Ovary (tissue), 7 donors: ENCODE measurements at regions not wholly inside any gene's neighbourhood (a gene's known extent, or its start where the extent isn't known, plus 50 kb on each side); places are given as distances from the start of the nearest gene placed in this dataset.
"Not testable (repeated sequence)": the region's sequence is repeated elsewhere in the genome, so short reads cannot be mapped to it uniquely, and the experiment has no call there.

Experiments
- DNase-seq, 5 donors: peaks; one replicate each; pipeline ENCODE4 v3.0.0-alpha.2; 2019 to 2020
- H3K27ac ChIP-seq, 2 donors: fragments of 200-600 bp; one replicate each; pipeline versions ENCODE4 v1.5.1 to v1.8.0; 2019 to 2022
- H3K27me3 ChIP-seq: fragments of 200-600 bp; one replicate; pipeline ENCODE4 v1.8.0; 2022
- H3K36me3 ChIP-seq: fragments of 200-600 bp; sonication (generic); one replicate; pipeline ENCODE4 v1.5.1; 2019
- H3K4me1 ChIP-seq: one replicate; pipeline ENCODE4 v1.8.1; 2013; ENCODE audit warnings: mild to moderate bottlenecking, moderate library complexity; ENCODE audit not compliant: insufficient read depth
- H3K4me3 ChIP-seq: fragments of 200-600 bp; sonication (generic); one replicate; pipeline ENCODE4 v1.5.1; 2017
- H3K9me3 ChIP-seq, 2 donors: fragments of 200-600 bp in 1 of 2; sonication (generic) in 1 of 2; one replicate each; pipeline versions ENCODE4 v1.5.1 to v1.8.1; 2013 to 2019; ENCODE audit warnings: mild to moderate bottlenecking in 1 of 2, moderate library complexity in 1 of 2
- EP300 ChIP-seq: sonication (generic); formaldehyde crosslinking; IDR thresholded peaks from one replicate; pipeline ENCODE4 v1.6.1; 2017; ENCODE audit warnings: antibody characterized with exemption
- POLR2A ChIP-seq: fragments of 450-650 bp; IDR thresholded peaks from one replicate; pipeline ENCODE4 v1.6.1; 2017; ENCODE audit warnings: antibody characterized with exemption, mild to moderate bottlenecking, moderate library complexity
- WGBS, 3 donors: extraction: QIAGEN DNeasy Blood & Tissue Kit in 1 of 3; methylation state at CpG; one replicate each; pipeline versions ENCODE4 v1.1.5 to v1.1.7; 2013 to 2017; 5-methylcytosine and 5-hydroxymethylcytosine counted together
- intact Hi-C, 4 donors: fragments of 100-400 bp; cut with DNase I; formaldehyde crosslinking; loops; one replicate each; pipeline versions ENCODE4 v1.11.0 to v1.15.1; 2022 to 2023
- TF ChIP-seq, protein P1 (sequence below), 3 donors: fragments of 450-650 bp in 2 of 3; fragments of 200-600 bp in 1 of 3; IDR thresholded peaks; one replicate each; pipeline versions ENCODE4 v1.5.1 to v1.8.0; 2016 to 2022; ENCODE audit warnings: antibody characterized with exemption in 3 of 3, mild to moderate bottlenecking in 1 of 3
- donor health status: DM: no; HTN: no; CAD: no; lungs with moderate emphysema.
- donor health status: DM: no; HTN: no; CAD: no.
- donor health status: Bipolar disorder and iron deficiency.
- donor health status: DM: no; HTN: no; CAD: no.
- donor health status: DM: yes; HTN: yes; CAD: no.

DNA sequence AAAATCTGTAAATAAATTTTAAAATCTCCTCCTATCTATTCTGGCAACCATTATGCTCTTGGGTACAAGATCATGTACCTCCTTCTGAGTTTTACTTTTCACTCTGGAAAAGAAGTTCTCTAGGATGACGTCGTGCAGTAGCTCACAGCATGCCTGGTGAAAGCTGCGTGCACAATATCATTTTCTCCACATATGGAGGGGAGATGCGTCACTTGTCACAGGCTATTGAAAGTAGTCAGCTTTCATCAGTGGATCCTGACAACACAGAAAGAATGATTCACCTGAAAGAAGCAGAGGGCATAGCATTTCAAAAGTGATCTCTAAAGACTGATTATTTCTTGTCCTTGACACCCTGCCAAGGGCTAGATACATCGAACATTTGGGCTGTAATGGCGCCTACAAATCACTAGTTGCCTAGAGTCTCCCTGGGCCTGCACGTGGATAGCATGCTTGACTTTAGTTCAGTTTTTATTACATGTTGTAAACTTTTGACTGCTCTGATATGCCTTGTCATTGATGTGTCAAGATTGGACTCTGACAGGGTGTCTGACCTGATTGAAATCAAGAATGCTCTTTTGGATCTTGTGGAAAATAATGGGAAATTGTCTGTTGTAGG, 1365.6 kb downstream of the OLFM4 start:
- H3K27ac ChIP-seq = no peak overlapping the region
- H3K4me3 ChIP-seq = no peak overlapping the region
- intact Hi-C loops = no loop called here
- 61% methylated on average over 7 of the region's 7 CpGs for WGBS, 3 donors
- H3K9me3 ChIP-seq = no peaks in the 10 kb centered on the region
- no peaks in the 10 kb centered on the region for H3K27me3 ChIP-seq
- no peaks in the 10 kb centered on the region for H3K36me3 ChIP-seq
- DNase-seq = no peak
- H3K4me1 ChIP-seq = no peaks in the 10 kb centered on the region
- no peak for TF ChIP-seq EP300
- no peak for TF ChIP-seq POLR2A
- TF ChIP-seq, protein P1, sequence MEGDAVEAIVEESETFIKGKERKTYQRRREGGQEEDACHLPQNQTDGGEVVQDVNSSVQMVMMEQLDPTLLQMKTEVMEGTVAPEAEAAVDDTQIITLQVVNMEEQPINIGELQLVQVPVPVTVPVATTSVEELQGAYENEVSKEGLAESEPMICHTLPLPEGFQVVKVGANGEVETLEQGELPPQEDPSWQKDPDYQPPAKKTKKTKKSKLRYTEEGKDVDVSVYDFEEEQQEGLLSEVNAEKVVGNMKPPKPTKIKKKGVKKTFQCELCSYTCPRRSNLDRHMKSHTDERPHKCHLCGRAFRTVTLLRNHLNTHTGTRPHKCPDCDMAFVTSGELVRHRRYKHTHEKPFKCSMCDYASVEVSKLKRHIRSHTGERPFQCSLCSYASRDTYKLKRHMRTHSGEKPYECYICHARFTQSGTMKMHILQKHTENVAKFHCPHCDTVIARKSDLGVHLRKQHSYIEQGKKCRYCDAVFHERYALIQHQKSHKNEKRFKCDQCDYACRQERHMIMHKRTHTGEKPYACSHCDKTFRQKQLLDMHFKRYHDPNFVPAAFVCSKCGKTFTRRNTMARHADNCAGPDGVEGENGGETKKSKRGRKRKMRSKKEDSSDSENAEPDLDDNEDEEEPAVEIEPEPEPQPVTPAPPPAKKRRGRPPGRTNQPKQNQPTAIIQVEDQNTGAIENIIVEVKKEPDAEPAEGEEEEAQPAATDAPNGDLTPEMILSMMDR (IDR thresholded peaks at IDR 0.05) = no peak

DNA sequence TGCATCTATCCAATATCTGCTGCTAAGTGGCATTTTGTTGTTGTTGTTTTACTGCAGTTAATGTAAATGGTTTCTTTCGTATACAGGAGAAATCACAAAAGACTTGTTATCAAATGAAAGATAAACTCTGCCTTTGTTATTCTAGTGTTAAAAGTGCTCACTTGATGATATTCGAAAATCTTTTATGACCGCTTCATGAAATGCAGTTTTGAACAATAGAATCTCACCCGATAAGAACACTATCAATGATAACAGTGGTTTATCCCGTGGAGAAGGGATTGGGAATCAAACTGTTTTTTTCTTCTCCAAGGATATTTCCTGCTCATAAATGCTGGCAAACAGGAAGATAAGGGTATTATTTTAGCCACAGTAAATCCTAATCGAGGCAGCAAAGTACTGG, 1366.3 kb downstream of the OLFM4 start:
- intact Hi-C loops = no loop called here
- Histone ChIP-seq H3K4me1 (no peaks in the 10 kb centered on the region), H3K9me3 (no peaks in the 10 kb centered on the region), H3K36me3 (no peaks in the 10 kb centered on the region), H3K27me3 (no peaks in the 10 kb centered on the region), H3K27ac (no peak overlapping the region), H3K4me3 (no peak overlapping the region)
- DNase-seq = no peak
- TF ChIP-seq, protein P1 (IDR thresholded peaks at IDR 0.05) = no peak
- no peak for TF ChIP-seq POLR2A
- TF ChIP-seq EP300 = no peak
- WGBS, 3 donors = 19 to 38% (median 24%) methylated on average over 6 of the region's 6 CpGs

DNA sequence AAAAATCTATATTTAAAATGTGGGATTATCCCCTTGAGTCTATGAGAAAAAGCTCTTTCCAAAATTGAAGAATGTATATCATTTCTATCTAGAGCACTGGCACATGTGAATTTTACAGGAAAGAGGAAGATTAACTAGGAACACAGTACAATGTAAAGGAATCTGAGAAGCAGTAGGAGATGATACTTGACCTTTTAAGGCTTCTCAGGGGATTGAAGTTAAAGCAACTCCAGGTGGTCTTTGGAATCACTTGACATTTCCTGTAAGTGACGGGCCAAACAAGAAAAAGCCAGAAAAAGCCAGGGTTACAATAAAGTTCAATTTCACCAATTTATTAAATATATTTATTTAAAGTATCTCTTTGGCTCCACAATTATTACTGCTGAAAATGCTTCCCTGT, 1373.9 kb downstream of the OLFM4 start:
- intact Hi-C loops = no loop called here
- WGBS, 3 donors = 63 to 68% (median 68%) methylated on average over 1 of the region's 1 CpG
- Histone ChIP-seq H3K4me3 (no peak overlapping the region), H3K9me3 (no peaks in the 10 kb centered on the region), H3K4me1 (no peaks in the 10 kb centered on the region), H3K27me3 (no peaks in the 10 kb centered on the region), H3K36me3 (no peaks in the 10 kb centered on the region), H3K27ac (no peak overlapping the region)
- no peak for DNase-seq
- TF ChIP-seq, protein P1 (IDR thresholded peaks at IDR 0.05) = no peak
- no peak for TF ChIP-seq POLR2A
- TF ChIP-seq EP300 = no peak

DNA sequence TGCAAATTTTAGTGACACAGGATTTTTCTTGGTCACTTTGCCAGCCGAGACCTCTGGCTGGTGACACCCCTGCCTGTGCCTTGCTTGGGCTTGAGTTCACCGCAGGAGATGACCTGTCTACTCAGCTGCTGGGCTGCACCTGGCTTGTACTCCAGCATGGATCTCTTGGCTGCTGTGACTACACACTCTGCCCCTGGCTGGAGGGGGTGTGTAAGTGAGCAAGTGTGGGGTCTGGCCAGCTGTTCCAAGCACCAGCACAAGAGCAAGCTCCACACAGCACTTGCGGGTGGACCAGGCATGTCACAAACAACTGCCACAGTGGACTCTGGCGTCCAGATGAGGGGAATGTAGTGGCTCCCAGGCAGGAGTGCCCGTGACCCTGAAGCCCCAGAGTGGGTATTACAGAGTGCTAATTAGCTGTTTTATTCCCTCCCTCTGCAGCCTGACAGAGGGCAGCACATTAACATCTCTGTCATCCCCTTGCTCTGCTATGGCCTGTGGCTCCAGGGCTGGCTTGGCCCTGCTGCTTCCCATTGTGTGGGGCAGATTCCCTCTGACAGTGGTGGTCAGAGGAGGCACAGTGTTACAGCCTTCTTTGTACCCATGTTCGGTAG, 1387.2 kb downstream of the OLFM4 start:
- intact Hi-C loops = no loop called here
- Histone ChIP-seq H3K9me3 (no peaks in the 10 kb centered on the region), H3K4me3 (no peak overlapping the region), H3K4me1 (no peaks in the 10 kb centered on the region), H3K27me3 (no peaks in the 10 kb centered on the region), H3K36me3 (no peaks in the 10 kb centered on the region), H3K27ac (no peak overlapping the region)
- DNase-seq = no peak
- WGBS, 3 donors = 87 to 94% (median 89%) methylated on average over 6 of the region's 6 CpGs
- TF ChIP-seq EP300 = no peak
- TF ChIP-seq, protein P1 (IDR thresholded peaks at IDR 0.05) = no peak
- no peak for TF ChIP-seq POLR2A

DNA sequence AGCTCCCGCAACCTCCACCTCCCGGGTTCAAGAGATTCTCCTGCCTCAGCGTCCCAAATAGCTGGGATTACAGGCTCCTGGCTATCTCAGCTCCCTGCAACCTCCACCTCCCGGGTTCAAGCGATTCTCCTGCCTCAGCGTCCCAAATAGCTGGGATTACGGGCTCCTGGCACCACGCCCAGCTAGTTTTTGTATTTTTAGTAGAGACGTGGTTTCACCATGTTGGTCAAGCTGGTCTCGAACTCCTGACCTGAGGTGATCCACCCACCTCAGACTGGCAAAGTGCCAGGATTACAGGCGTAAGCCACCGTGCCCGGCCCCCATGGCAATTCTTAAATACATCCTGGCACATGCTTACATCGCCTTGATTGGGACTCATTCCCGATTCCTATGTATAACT, 1394.3 kb downstream of the OLFM4 start:
- WGBS, 3 donors = 76 to 85% (median 82%) methylated on average over 15 of the region's 15 CpGs
- intact Hi-C loops, DNase-seq: not testable (repeated sequence)

More for the DNA sequence above, 1394.3 kb downstream of the OLFM4 start:
- H3K27ac ChIP-seq, H3K4me1 ChIP-seq, H3K9me3 ChIP-seq, H3K27me3 ChIP-seq, H3K4me3 ChIP-seq, H3K36me3 ChIP-seq: not testable (repeated sequence)
